GM12878 (cell line): ENCODE measurements at regions not wholly inside any gene's neighbourhood (a gene's known extent, or its start where the extent isn't known, plus 50 kb on each side); places are given as distances from the start of the nearest gene placed in this dataset.

Experiments used
- ATAC-seq: fragments of 200-7000 bp; cut with Tn5 transposase; 3 replicates; pipeline ENCODE4 v1.9.1; 2020; ENCODE audit warnings: mild to moderate bottlenecking, moderate library complexity
- BruUV-seq: library from RNA; stranded (reverse); fragments of 400-500 nt; replicated peaks from 2 replicates; lab custom pipeline; 2021; lab: Mats Ljungman, UMichigan
- CTCF ChIA-PET: fragments of 300-600 bp; sonication (Branson Sonifier 250); formaldehyde crosslinking; extraction: SDS; loops from one replicate; lab custom pipeline; 2021; ENCODE audit warnings: inconsistent platforms; lab: Yijun Ruan, JAX
- POLR2A ChIA-PET: fragments of 350-600 bp; formaldehyde crosslinking; extraction: SDS; loops from one replicate; lab custom pipeline; 2021; ENCODE audit warnings: inconsistent platforms; lab: Charles Lee
- RAD21 ChIA-PET: fragments of 300-600 bp; sonication (Branson Sonifier 250); formaldehyde crosslinking; loops from one replicate; lab custom pipeline; 2023; ENCODE audit warnings: antibody characterized with exemption; ENCODE audit not compliant: unreplicated experiment; lab: Charles Lee
- SMC1A ChIA-PET: fragments of 300-600 bp; sonication (Branson Sonifier 250); formaldehyde crosslinking; loops from one replicate; lab custom pipeline; 2023; ENCODE audit not compliant: unreplicated experiment, uncharacterized antibody; lab: Charles Lee
- DNase-seq: peaks from one replicate; pipeline ENCODE4 v3.0.0-alpha.2; 2011; ENCODE audit warnings: low read depth, low spot score
- FAIRE-seq: peaks from 3 replicates; lab custom pipeline; 2011; peaks lifted over from hg19 to GRCh38; lab: Jason Lieb, UNC
- H2AFZ ChIP-seq: 2 replicates; pipeline ENCODE4 v1.6.0; 2011; ENCODE audit warnings: low read depth, low read length, control low read depth; ENCODE audit not compliant: control insufficient read depth
- H3K27ac ChIP-seq: 2 replicates; pipeline ENCODE4 v1.5.1; 2011; ENCODE audit warnings: control low read depth; ENCODE audit not compliant: control insufficient read depth, insufficient read depth
- H3K27me3 ChIP-seq, 2 experiments: replicated peaks in 1 of 2; 2 replicates each; pipeline versions ENCODE4 v1.6.0 to v1.6.1; 2011; ENCODE audit warnings: low read length in 1 of 2; ENCODE audit not compliant: control insufficient read depth in 2 of 2, insufficient read depth in 2 of 2
- H3K36me3 ChIP-seq, 2 experiments: 2 replicates each; pipeline ENCODE4 v1.5.1; 2011; ENCODE audit warnings: low read length in 1 of 2; ENCODE audit not compliant: control insufficient read depth in 2 of 2, insufficient read depth in 2 of 2
- H3K4me1 ChIP-seq: 2 replicates; pipeline ENCODE4 v1.6.1; 2011; ENCODE audit warnings: mild to moderate bottlenecking, low read length, moderate library complexity, mixed read lengths; ENCODE audit not compliant: control insufficient read depth, insufficient read depth
- H3K4me2 ChIP-seq: 2 replicates; pipeline ENCODE4 v1.6.0; 2011; ENCODE audit warnings: control low read depth; ENCODE audit not compliant: control insufficient read depth, insufficient read depth
- H3K4me3 ChIP-seq: fragments of 200-600 bp; sonication (generic); 2 replicates; pipeline ENCODE4 v1.5.1; 2016
- H3K79me2 ChIP-seq: 2 replicates; pipeline ENCODE4 v1.6.0; 2011; ENCODE audit warnings: low read length; ENCODE audit not compliant: control insufficient read depth, insufficient read depth
- H3K9ac ChIP-seq: 2 replicates; pipeline ENCODE4 v1.8.0; 2011; ENCODE audit warnings: low read length, control low read depth, mixed read lengths; ENCODE audit not compliant: control insufficient read depth, insufficient read depth
- H3K9me3 ChIP-seq: replicated peaks from 3 replicates; pipeline ENCODE4 v1.5.1; 2011; ENCODE audit warnings: mild to moderate bottlenecking, low read length; ENCODE audit not compliant: control insufficient read depth, insufficient read depth
- H4K20me1 ChIP-seq: 2 replicates; pipeline ENCODE4 v1.6.0; 2011; ENCODE audit not compliant: control insufficient read depth, insufficient read depth
- FOXM1 ChIP-seq: IDR thresholded peaks from 2 replicates; pipeline ENCODE4 v1.6.1; 2012; ENCODE audit warnings: low read depth, mild to moderate bottlenecking, inconsistent platforms, low read length, moderate library complexity
- JUND ChIP-seq: IDR thresholded peaks from 2 replicates; pipeline ENCODE4 v1.6.1; 2012; ENCODE audit warnings: low read depth, mild to moderate bottlenecking, low read length, improper control_type of control experiment, moderate library complexity
- MTA2 ChIP-seq: fragments of 450-650 bp; IDR thresholded peaks from 2 replicates; pipeline ENCODE4 v1.6.1; 2016; ENCODE audit warnings: low read depth, mild to moderate bottlenecking, moderate library complexity
- NFIC ChIP-seq: IDR thresholded peaks from 2 replicates; pipeline ENCODE4 v1.6.1; 2012; ENCODE audit warnings: low read depth, mild to moderate bottlenecking, inconsistent platforms, low read length, moderate library complexity
- NFXL1 ChIP-seq: fragments of 450-650 bp; IDR thresholded peaks from 2 replicates; pipeline ENCODE4 v1.6.1; 2017; ENCODE audit warnings: antibody characterized with exemption, mild to moderate bottlenecking, borderline replicate concordance
- STAT3 ChIP-seq: IDR thresholded peaks from 2 replicates; pipeline ENCODE4 v1.6.1; 2011; ENCODE audit warnings: low read depth, low read length, improper control_type of control experiment
- SUPT20H ChIP-seq: IDR thresholded peaks from 2 replicates; pipeline ENCODE4 v1.6.1; 2011; ENCODE audit warnings: low read depth, mild to moderate bottlenecking, low read length, moderate library complexity, borderline replicate concordance; ENCODE audit not compliant: control insufficient read depth
- WGBS: methylation state at CpG from one replicate; pipeline ENCODE4 v1.1.6; 2016; ENCODE audit warnings: low lambda C conversion rate; ENCODE audit not compliant: insufficient replicate concordance, insufficient coverage; ENCODE audit errors: missing lambda C conversion rate; 5-methylcytosine and 5-hydroxymethylcytosine counted together
- in situ Hi-C: fragments of 300-500 bp; cut with MboI; formaldehyde crosslinking; loops from 9 replicates; pipeline ENCODE4 v1.14.3; 2018; ENCODE audit warnings: mixed read lengths
- intact Hi-C: fragments of 100-400 bp; cut with micrococcal nuclease; formaldehyde crosslinking; loops from one replicate; pipeline ENCODE4 v1.14.2; 2022; ENCODE audit not compliant: unreplicated experiment
- TF ChIP-seq, protein P1 (sequence below): fragments of 450-650 bp; formaldehyde crosslinking; IDR thresholded peaks from 2 replicates; pipeline ENCODE4 v1.4.0; 2022; ENCODE audit warnings: mild to moderate bottlenecking, moderate library complexity
- TF ChIP-seq, protein P2 (sequence below), 3 experiments: IDR thresholded peaks in 2 of 3; conservative IDR thresholded peaks in 1 of 3; 2 replicates each; pipeline ENCODE4 v1.5.1; 2011; ENCODE audit warnings: low read depth in 3 of 3, low read length in 3 of 3, mild to moderate bottlenecking in 3 of 3, control low read depth in 2 of 3, moderate library complexity in 2 of 3, inconsistent platforms in 1 of 3, mixed read lengths in 1 of 3; ENCODE audit not compliant: control insufficient read depth in 2 of 3, insufficient read depth in 1 of 3; ENCODE audit errors: extremely low read depth in 1 of 3
- TF ChIP-seq, protein P3 (sequence below): IDR thresholded peaks from 2 replicates; pipeline ENCODE4 v1.6.1; 2012; ENCODE audit warnings: mild to moderate bottlenecking, low read depth, low read length
- TF ChIP-seq, protein P4 (sequence below): fragments of 450-650 bp; IDR thresholded peaks from 2 replicates; pipeline ENCODE4 v1.6.1; 2016; ENCODE audit warnings: mild to moderate bottlenecking

DNA sequence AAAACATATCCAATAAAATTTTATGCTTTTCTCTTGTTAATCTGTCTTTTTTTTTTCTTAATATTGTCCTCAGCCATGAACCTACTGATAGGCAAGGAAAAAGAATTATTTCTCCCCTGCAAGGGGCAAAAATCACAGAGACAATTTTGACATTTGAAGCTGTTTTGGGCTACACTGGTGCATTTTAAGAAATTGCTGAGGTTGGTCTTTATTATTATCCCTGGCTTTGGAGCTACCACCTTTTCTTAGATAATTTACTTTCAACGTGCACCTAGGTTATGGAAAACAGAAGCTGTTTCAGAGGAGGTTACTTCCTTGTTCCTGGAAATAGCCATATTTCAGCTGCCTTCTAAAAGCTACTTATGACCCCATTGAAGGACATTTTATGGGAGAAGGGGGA is 195.5 kb upstream of the KYNU start:
- no peaks in the 10 kb centered on the region for H3K79me2 ChIP-seq
- H3K27me3 ChIP-seq: peaks cover 0 to 4% of the 10 kb centered on the region in 2 experiments; a peak in 1 of 4 replicates
- no peaks in the 10 kb centered on the region for H4K20me1 ChIP-seq
- no peaks in the 10 kb centered on the region for H3K36me3 ChIP-seq
- no peaks in the 10 kb centered on the region for H3K9me3 ChIP-seq
- SMC1A ChIA-PET: interaction anchor here (0.7 to 2.7 kb wide), 5 partner anchors 10 to 313 kb away, joined by 3 to 22 read pairs (median 3); no protein-coding TSS in a partner anchor
- RAD21 ChIA-PET: interaction anchor here (1.3 to 2.6 kb wide), 2 partner anchors 194 to 307 kb away, joined by 4 to 11 read pairs; no protein-coding TSS in a partner anchor
- no peak overlapping the region for H2AFZ ChIP-seq
- in situ Hi-C loops: loop anchor here (5.0 kb wide), 1 partner anchor 310 kb away; no protein-coding TSS in a partner anchor
- DNase-seq (no peak), FAIRE-seq (no peak), ATAC-seq (no peak)
- CTCF ChIA-PET: interaction anchor here (0.7 to 4.2 kb wide), 8 partner anchors 189 to 1177 kb away, joined by 3 to 41 read pairs (median 6); no protein-coding TSS in a partner anchor
- H3K4me2 ChIP-seq: no peak overlapping the region
- 0% methylated on average over 1 of the region's 1 CpG for WGBS
- H3K27ac ChIP-seq: no peak overlapping the region
- no peak overlapping the region for H3K9ac ChIP-seq
- no peak overlapping the region for H3K4me3 ChIP-seq
- POLR2A ChIA-PET: interaction anchor here (0.9 kb wide), 1 partner anchor 308 kb away, joined by 3 read pairs; no protein-coding TSS in a partner anchor
- no peaks in the 10 kb centered on the region for H3K4me1 ChIP-seq
- no TSS peak for BruUV-seq
- intact Hi-C loops: loop anchor here (2.0 kb wide), 3 partner anchors 193 to 307 kb away; no protein-coding TSS in a partner anchor
- no peak for TF ChIP-seq NFIC
- TF ChIP-seq, protein P1, sequence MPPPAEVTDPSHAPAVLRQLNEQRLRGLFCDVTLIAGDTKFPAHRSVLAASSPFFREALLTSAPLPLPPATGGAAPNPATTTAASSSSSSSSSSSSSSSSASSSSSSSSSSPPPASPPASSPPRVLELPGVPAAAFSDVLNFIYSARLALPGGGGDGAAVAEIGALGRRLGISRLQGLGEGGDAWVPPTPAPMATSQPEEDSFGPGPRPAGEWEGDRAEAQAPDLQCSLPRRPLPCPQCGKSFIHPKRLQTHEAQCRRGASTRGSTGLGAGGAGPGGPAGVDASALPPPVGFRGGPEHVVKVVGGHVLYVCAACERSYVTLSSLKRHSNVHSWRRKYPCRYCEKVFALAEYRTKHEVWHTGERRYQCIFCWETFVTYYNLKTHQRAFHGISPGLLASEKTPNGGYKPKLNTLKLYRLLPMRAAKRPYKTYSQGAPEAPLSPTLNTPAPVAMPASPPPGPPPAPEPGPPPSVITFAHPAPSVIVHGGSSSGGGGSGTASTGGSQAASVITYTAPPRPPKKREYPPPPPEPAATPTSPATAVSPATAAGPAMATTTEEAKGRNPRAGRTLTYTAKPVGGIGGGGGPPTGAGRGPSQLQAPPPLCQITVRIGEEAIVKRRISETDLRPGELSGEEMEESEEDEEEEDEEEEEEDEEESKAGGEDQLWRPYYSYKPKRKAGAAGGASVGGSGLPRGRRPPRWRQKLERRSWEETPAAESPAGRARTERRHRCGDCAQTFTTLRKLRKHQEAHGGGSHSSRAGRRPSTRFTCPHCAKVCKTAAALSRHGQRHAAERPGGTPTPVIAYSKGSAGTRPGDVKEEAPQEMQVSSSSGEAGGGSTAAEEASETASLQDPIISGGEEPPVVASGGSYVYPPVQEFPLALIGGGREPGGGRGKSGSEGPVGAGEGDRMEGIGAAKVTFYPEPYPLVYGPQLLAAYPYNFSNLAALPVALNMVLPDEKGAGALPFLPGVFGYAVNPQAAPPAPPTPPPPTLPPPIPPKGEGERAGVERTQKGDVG (CRISPR knock-in tag): no peak
- TF ChIP-seq, protein P2, sequence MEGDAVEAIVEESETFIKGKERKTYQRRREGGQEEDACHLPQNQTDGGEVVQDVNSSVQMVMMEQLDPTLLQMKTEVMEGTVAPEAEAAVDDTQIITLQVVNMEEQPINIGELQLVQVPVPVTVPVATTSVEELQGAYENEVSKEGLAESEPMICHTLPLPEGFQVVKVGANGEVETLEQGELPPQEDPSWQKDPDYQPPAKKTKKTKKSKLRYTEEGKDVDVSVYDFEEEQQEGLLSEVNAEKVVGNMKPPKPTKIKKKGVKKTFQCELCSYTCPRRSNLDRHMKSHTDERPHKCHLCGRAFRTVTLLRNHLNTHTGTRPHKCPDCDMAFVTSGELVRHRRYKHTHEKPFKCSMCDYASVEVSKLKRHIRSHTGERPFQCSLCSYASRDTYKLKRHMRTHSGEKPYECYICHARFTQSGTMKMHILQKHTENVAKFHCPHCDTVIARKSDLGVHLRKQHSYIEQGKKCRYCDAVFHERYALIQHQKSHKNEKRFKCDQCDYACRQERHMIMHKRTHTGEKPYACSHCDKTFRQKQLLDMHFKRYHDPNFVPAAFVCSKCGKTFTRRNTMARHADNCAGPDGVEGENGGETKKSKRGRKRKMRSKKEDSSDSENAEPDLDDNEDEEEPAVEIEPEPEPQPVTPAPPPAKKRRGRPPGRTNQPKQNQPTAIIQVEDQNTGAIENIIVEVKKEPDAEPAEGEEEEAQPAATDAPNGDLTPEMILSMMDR (IDR thresholded peaks at IDR 0.05 in 2 of 3, conservative IDR thresholded peaks at IDR 0.05 in 1 of 3; ENCODE audit: control insufficient read depth in 2 of 3, extremely low read depth in 1 of 3, insufficient read depth in 1 of 3, low read depth in 3 of 3, low read length in 3 of 3): no peak
- TF ChIP-seq MTA2: no peak
- TF ChIP-seq SUPT20H: no peak
- no peak for TF ChIP-seq STAT3
- no peak for TF ChIP-seq JUND
- TF ChIP-seq, protein P3, sequence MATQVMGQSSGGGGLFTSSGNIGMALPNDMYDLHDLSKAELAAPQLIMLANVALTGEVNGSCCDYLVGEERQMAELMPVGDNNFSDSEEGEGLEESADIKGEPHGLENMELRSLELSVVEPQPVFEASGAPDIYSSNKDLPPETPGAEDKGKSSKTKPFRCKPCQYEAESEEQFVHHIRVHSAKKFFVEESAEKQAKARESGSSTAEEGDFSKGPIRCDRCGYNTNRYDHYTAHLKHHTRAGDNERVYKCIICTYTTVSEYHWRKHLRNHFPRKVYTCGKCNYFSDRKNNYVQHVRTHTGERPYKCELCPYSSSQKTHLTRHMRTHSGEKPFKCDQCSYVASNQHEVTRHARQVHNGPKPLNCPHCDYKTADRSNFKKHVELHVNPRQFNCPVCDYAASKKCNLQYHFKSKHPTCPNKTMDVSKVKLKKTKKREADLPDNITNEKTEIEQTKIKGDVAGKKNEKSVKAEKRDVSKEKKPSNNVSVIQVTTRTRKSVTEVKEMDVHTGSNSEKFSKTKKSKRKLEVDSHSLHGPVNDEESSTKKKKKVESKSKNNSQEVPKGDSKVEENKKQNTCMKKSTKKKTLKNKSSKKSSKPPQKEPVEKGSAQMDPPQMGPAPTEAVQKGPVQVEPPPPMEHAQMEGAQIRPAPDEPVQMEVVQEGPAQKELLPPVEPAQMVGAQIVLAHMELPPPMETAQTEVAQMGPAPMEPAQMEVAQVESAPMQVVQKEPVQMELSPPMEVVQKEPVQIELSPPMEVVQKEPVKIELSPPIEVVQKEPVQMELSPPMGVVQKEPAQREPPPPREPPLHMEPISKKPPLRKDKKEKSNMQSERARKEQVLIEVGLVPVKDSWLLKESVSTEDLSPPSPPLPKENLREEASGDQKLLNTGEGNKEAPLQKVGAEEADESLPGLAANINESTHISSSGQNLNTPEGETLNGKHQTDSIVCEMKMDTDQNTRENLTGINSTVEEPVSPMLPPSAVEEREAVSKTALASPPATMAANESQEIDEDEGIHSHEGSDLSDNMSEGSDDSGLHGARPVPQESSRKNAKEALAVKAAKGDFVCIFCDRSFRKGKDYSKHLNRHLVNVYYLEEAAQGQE: no peak
- no peak for TF ChIP-seq FOXM1
- TF ChIP-seq, protein P4, sequence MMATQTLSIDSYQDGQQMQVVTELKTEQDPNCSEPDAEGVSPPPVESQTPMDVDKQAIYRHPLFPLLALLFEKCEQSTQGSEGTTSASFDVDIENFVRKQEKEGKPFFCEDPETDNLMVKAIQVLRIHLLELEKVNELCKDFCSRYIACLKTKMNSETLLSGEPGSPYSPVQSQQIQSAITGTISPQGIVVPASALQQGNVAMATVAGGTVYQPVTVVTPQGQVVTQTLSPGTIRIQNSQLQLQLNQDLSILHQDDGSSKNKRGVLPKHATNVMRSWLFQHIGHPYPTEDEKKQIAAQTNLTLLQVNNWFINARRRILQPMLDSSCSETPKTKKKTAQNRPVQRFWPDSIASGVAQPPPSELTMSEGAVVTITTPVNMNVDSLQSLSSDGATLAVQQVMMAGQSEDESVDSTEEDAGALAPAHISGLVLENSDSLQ: no peak
- TF ChIP-seq NFXL1: no peak
